Kidney (tissue), 13 donors: ENCODE measurements at regions not wholly inside any gene's neighbourhood (a gene's known extent, or its start where the extent isn't known, plus 50 kb on each side); places are given as distances from the start of the nearest gene placed in this dataset.

Source experiments
- DNase-seq, 5 donors: peaks; one replicate each; pipeline ENCODE4 v3.0.0-alpha.2; 2013 to 2020
- FAIRE-seq: peaks from 2 replicates; lab custom pipeline; 2012; peaks lifted over from hg19 to GRCh38; lab: Jason Lieb, UNC
- H3K27ac ChIP-seq, 2 donors: one replicate each; pipeline ENCODE4 v1.7.0; 2013; ENCODE audit warnings: low read depth in 2 of 2, low read length in 2 of 2, inconsistent platforms in 1 of 2
- H3K27me3 ChIP-seq: one replicate; pipeline ENCODE4 v1.7.1; 2013; ENCODE audit warnings: low read length, inconsistent platforms; ENCODE audit not compliant: control insufficient read depth, insufficient read depth
- H3K36me3 ChIP-seq, 3 donors: one replicate each; pipeline versions ENCODE4 v1.7.0 to v1.7.1; 2013; ENCODE audit warnings: low read length in 3 of 3, control low read depth in 1 of 3, inconsistent platforms in 1 of 3; ENCODE audit not compliant: insufficient read depth in 3 of 3, control insufficient read depth in 2 of 3
- H3K4me1 ChIP-seq, 3 donors: one replicate each; pipeline versions ENCODE4 v1.7.0 to v1.7.1; 2013; ENCODE audit warnings: low read length in 3 of 3, inconsistent platforms in 1 of 3, low read depth in 1 of 3; ENCODE audit not compliant: control insufficient read depth in 2 of 3, insufficient read depth in 2 of 3
- H3K4me3 ChIP-seq, 3 donors: one replicate each; pipeline versions ENCODE4 v1.7.0 to v1.8.1; 2013; ENCODE audit warnings: low read length in 3 of 3, control low read depth in 1 of 3, inconsistent platforms in 1 of 3
- H3K9ac ChIP-seq, 3 donors: one replicate each; pipeline versions ENCODE4 v1.7.0 to v1.7.1; 2013; ENCODE audit warnings: low read length in 3 of 3, control low read depth in 1 of 3, inconsistent platforms in 1 of 3
- H3K9me3 ChIP-seq, 3 donors: one replicate each; pipeline versions ENCODE4 v1.7.0 to v1.7.1; 2013; ENCODE audit warnings: low read length in 3 of 3, control low read depth in 1 of 3, inconsistent platforms in 1 of 3; ENCODE audit not compliant: control insufficient read depth in 2 of 3, insufficient read depth in 1 of 3
- intact Hi-C: fragments of 100-400 bp; cut with DNase I; formaldehyde crosslinking; loops from one replicate; pipeline ENCODE4 v1.11.1; 2022
- TF ChIP-seq, protein P1 (sequence below): IDR thresholded peaks from 3 replicates; pipeline ENCODE4 v1.5.1; 2012; ENCODE audit warnings: mild to moderate bottlenecking, moderate library complexity, borderline replicate concordance; ENCODE audit not compliant: insufficient read depth; ENCODE audit errors: extremely low read depth
- donor health status: control.
- donor health status: control.
- donor health status: control.
- donor health status: control.
- donor health status: control.
- donor health status: DM: yes; HTN: yes; CAD: no.
- donor health status: Normal renal cell carcinoma (clear cell type).

DNA sequence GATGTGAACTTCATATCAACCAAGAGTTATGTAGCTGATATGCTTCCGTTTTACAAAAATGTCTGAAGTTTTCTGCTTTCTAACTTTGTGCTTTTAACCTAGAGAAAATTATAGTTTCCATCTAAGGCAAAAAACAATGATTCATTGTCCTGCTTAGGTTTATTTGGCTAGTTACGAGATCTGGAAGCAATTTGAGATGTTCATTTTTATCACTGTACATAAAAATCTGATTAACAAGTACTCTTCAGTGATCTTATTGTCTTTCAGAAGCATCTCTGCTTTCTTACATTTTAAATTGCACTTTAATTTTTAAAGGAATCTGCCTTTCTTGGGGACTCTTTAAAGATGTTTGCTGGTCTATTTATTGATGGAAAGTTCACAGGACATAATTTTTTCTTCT lies 188.1 kb downstream of the RFC3 start:
- intact Hi-C loops: no loop called here
- Histone ChIP-seq H3K27ac (no peak overlapping the region), H3K36me3 (no peaks in the 10 kb centered on the region), H3K4me3 (no peak overlapping the region), H3K4me1 (no peaks in the 10 kb centered on the region), H3K9ac (no peak overlapping the region), H3K9me3 (no peaks in the 10 kb centered on the region), H3K27me3 (no peaks in the 10 kb centered on the region)
- TF ChIP-seq, protein P1, sequence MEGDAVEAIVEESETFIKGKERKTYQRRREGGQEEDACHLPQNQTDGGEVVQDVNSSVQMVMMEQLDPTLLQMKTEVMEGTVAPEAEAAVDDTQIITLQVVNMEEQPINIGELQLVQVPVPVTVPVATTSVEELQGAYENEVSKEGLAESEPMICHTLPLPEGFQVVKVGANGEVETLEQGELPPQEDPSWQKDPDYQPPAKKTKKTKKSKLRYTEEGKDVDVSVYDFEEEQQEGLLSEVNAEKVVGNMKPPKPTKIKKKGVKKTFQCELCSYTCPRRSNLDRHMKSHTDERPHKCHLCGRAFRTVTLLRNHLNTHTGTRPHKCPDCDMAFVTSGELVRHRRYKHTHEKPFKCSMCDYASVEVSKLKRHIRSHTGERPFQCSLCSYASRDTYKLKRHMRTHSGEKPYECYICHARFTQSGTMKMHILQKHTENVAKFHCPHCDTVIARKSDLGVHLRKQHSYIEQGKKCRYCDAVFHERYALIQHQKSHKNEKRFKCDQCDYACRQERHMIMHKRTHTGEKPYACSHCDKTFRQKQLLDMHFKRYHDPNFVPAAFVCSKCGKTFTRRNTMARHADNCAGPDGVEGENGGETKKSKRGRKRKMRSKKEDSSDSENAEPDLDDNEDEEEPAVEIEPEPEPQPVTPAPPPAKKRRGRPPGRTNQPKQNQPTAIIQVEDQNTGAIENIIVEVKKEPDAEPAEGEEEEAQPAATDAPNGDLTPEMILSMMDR: no peak
- no peak for DNase-seq
- no peak for FAIRE-seq

DNA sequence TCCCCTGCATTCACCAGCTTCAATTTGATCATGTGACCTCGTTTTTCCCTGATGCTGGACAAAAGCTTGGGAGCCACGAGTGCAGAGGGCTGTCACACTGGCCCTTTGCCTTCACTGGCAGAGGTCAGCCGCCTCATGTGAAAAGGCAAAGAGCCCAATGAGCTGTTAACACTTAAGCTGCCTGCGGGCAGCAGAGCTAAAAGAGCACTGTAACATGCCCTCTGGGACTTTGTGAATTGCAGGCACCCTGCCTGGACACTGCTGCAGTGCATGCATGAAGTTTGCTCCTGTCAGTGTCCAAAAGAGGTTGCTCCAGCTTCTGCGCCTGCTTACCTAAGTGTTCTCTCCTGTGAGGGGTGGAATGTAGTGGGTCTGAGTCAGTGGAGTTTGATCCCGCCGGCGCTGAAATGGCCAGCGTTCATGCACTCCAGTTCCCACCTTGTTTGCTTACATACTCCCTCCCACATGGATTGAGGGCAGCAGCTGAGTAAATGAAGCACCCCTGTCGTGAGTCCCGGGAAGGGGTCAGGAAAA lies 193.7 kb downstream of the RFC3 start:
- no peaks in the 10 kb centered on the region for H3K36me3 ChIP-seq
- no peaks in the 10 kb centered on the region for H3K27me3 ChIP-seq
- no peak overlapping the region for H3K27ac ChIP-seq
- no peaks in the 10 kb centered on the region for H3K9me3 ChIP-seq
- TF ChIP-seq, protein P1: no peak
- H3K9ac ChIP-seq: no peak overlapping the region
- DNase-seq (no peak), FAIRE-seq (no peak)
- no peaks in the 10 kb centered on the region for H3K4me1 ChIP-seq
- no peak overlapping the region for H3K4me3 ChIP-seq
- intact Hi-C loops: no loop called here

DNA sequence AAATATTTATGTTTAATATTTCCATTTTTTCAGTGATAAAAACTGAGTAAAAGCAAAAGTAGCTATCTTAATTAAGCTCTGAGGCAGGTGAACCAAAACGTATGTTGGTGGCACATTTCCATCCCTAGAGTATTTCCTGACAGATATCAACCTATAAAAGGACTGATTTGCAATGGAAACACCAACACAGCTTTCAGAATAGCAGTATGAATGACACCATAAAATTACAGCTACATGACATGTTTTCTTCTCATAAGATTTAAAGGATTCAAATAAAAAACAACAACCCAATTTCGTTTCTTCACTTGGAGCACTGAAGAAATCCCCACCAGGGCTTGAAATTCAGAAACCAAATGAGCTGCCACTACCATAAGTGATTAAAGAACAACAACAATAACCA lies 194.4 kb downstream of the RFC3 start:
- Histone ChIP-seq H3K36me3 (no peaks in the 10 kb centered on the region), H3K27me3 (no peaks in the 10 kb centered on the region), H3K27ac (no peak overlapping the region), H3K4me1 (no peaks in the 10 kb centered on the region), H3K9ac (no peak overlapping the region), H3K9me3 (no peaks in the 10 kb centered on the region), H3K4me3 (no peak overlapping the region)
- TF ChIP-seq, protein P1: no peak
- FAIRE-seq (no peak), DNase-seq (no peak)
- intact Hi-C loops: no loop called here

DNA sequence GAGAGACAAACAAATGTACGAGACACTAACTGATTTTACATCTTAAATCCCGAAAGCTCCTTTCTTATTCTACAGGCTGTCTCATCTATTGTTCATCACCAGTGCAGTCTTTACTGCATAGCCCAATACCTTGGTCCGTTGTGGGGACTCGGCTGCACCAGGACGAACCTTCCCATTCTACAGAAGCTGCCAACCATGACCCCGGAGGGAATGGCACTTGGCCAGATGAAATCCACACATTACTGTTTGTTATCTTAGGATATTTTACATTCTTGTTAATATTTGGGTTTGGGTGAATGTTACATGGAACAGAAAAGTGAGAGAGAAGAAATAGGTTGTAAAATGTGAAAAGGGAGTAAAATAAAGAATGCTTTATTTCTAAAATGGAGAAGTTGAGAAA lies 195.1 kb downstream of the RFC3 start:
- no peak overlapping the region for H3K4me3 ChIP-seq
- H3K36me3 ChIP-seq: no peaks in the 10 kb centered on the region
- DNase-seq (no peak), FAIRE-seq (no peak)
- H3K4me1 ChIP-seq: no peaks in the 10 kb centered on the region
- no peak overlapping the region for H3K27ac ChIP-seq
- no peaks in the 10 kb centered on the region for H3K27me3 ChIP-seq
- TF ChIP-seq, protein P1: no peak
- H3K9me3 ChIP-seq: no peaks in the 10 kb centered on the region
- intact Hi-C loops: no loop called here
- H3K9ac ChIP-seq: no peak overlapping the region
